A673 (cell line): ENCODE measurements at regions not wholly inside any gene's neighbourhood (a gene's known extent, or its start where the extent isn't known, plus 50 kb on each side); places are given as distances from the start of the nearest gene placed in this dataset.

Experiments
- BruUV-seq: library from RNA; stranded (reverse); fragments of 400-500 nt; replicated peaks from 2 replicates; lab custom pipeline; 2021; lab: Mats Ljungman, UMichigan
- CTCF ChIA-PET: fragments of 300-600 bp; sonication (Branson Sonifier 250); formaldehyde crosslinking; loops from one replicate; lab custom pipeline; 2022; ENCODE audit warnings: antibody characterized with exemption; lab: Charles Lee
- POLR2A ChIA-PET: fragments of 300-600 bp; sonication (Branson Sonifier 250); formaldehyde crosslinking; loops from one replicate; lab custom pipeline; 2022; ENCODE audit warnings: antibody characterized with exemption; ENCODE audit not compliant: low non-redundant PET; lab: Charles Lee
- DNase-seq: peaks from one replicate; pipeline ENCODE4 v3.0.0-alpha.2; 2015; ENCODE audit warnings: low spot score
- H3K27ac ChIP-seq: fragments of 200-600 bp; sonication (generic); 2 replicates; pipeline ENCODE4 v1.5.1; 2016; ENCODE audit warnings: mixed run types, low read depth, mild to moderate bottlenecking, mixed read lengths, antibody characterized with exemption, low read length; ENCODE audit not compliant: poor library complexity, severe bottlenecking
- H3K27me3 ChIP-seq: fragments of 200-600 bp; sonication (generic); replicated peaks from 2 replicates; pipeline ENCODE4 v1.6.1; 2017; ENCODE audit warnings: mixed run types, low read depth, mild to moderate bottlenecking, mixed read lengths, antibody characterized with exemption, low read length; ENCODE audit not compliant: insufficient read depth, poor library complexity
- H3K36me3 ChIP-seq: fragments of 200-600 bp; sonication (generic); 2 replicates; pipeline ENCODE4 v1.6.1; 2016; ENCODE audit warnings: mixed run types, mild to moderate bottlenecking, mixed read lengths, antibody characterized with exemption, low read length; ENCODE audit not compliant: insufficient read depth, poor library complexity, severe bottlenecking
- H3K4me1 ChIP-seq: fragments of 200-600 bp; sonication (generic); 2 replicates; pipeline ENCODE4 v1.6.1; 2017; ENCODE audit warnings: mixed run types, mild to moderate bottlenecking, mixed read lengths, antibody characterized with exemption, low read length; ENCODE audit not compliant: insufficient read depth, poor library complexity, severe bottlenecking
- H3K4me3 ChIP-seq: fragments of 200-600 bp; sonication (generic); 2 replicates; pipeline ENCODE4 v1.5.1; 2016; ENCODE audit warnings: low read depth, mixed run types, mild to moderate bottlenecking, mixed read lengths, low read length; ENCODE audit not compliant: poor library complexity, severe bottlenecking
- H3K9me3 ChIP-seq: fragments of 200-600 bp; sonication (generic); 2 replicates; pipeline ENCODE4 v1.6.1; 2016; ENCODE audit warnings: mixed run types, low read depth, mild to moderate bottlenecking, mixed read lengths, antibody characterized with exemption, low read length; ENCODE audit not compliant: poor library complexity, severe bottlenecking
- EZH2 ChIP-seq: fragments of 200-600 bp; sonication (generic); IDR thresholded peaks from 2 replicates; pipeline ENCODE4 v1.6.1; 2017; ENCODE audit warnings: borderline replicate concordance, low read depth, mild to moderate bottlenecking, mixed read lengths, antibody characterized with exemption, low read length; ENCODE audit not compliant: poor library complexity, severe bottlenecking
- intact Hi-C: fragments of 100-400 bp; cut with micrococcal nuclease; formaldehyde crosslinking; loops from one replicate; pipeline ENCODE4 v1.10.0; 2022; ENCODE audit not compliant: unreplicated experiment
- TF ChIP-seq, protein P1 (sequence below): fragments of 300-800, 200-600 bp; sonication (generic); conservative IDR thresholded peaks from 2 replicates; pipeline ENCODE4 v1.5.1; 2017; ENCODE audit warnings: low read depth, mild to moderate bottlenecking, antibody characterized with exemption, low read length, moderate library complexity, mixed read lengths

- BruUV-seq: no TSS peak
- ChIA-PET POLR2A (no interaction called here), CTCF (no interaction called here)
- no peak for TF ChIP-seq EZH2
- TF ChIP-seq, protein P1, sequence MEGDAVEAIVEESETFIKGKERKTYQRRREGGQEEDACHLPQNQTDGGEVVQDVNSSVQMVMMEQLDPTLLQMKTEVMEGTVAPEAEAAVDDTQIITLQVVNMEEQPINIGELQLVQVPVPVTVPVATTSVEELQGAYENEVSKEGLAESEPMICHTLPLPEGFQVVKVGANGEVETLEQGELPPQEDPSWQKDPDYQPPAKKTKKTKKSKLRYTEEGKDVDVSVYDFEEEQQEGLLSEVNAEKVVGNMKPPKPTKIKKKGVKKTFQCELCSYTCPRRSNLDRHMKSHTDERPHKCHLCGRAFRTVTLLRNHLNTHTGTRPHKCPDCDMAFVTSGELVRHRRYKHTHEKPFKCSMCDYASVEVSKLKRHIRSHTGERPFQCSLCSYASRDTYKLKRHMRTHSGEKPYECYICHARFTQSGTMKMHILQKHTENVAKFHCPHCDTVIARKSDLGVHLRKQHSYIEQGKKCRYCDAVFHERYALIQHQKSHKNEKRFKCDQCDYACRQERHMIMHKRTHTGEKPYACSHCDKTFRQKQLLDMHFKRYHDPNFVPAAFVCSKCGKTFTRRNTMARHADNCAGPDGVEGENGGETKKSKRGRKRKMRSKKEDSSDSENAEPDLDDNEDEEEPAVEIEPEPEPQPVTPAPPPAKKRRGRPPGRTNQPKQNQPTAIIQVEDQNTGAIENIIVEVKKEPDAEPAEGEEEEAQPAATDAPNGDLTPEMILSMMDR: no peak
- Histone ChIP-seq H3K36me3 (no peaks in the 10 kb centered on the region), H3K4me3 (no peak overlapping the region), H3K27me3 (peaks cover 50% of the 10 kb centered on the region), H3K27ac (no peak overlapping the region), H3K9me3 (no peaks in the 10 kb centered on the region), H3K4me1 (no peaks in the 10 kb centered on the region)
- intact Hi-C loops: no loop called here
- DNase-seq: no peak
Observed at GRCh38 chr17:5877366-5877765, 192.8 kb upstream of the WSCD1 start.

DNA sequence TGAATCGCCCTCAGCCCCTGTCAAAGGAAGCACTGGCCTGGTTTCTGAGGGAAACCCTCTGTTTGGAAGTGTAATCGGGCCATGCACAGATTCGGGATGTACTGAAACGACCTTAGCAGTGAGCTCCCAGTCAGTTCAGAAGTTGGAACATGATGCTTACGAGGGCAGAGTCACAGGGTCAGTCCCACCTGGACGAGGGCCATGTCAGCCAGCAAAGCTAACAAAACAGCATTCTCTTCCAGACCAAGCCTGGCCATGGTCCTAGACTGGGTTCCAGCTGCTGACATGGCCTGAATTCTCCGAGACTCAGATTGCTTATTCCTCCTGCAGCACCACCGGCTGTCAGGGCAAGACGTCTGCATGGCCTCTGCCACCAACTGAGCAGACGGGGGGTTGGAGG is 192.2 kb upstream of the WSCD1 start:
- Histone ChIP-seq H3K27me3 (peaks cover 54% of the 10 kb centered on the region), H3K4me1 (no peaks in the 10 kb centered on the region), H3K4me3 (no peak overlapping the region), H3K27ac (no peak overlapping the region), H3K9me3 (no peaks in the 10 kb centered on the region), H3K36me3 (no peaks in the 10 kb centered on the region)
- no peak for DNase-seq
- POLR2A ChIA-PET: no interaction called here
- intact Hi-C loops: no loop called here
- TF ChIP-seq, protein P1: no peak
- TF ChIP-seq EZH2: no peak
- CTCF ChIA-PET: no interaction called here
- BruUV-seq: no TSS peak

DNA sequence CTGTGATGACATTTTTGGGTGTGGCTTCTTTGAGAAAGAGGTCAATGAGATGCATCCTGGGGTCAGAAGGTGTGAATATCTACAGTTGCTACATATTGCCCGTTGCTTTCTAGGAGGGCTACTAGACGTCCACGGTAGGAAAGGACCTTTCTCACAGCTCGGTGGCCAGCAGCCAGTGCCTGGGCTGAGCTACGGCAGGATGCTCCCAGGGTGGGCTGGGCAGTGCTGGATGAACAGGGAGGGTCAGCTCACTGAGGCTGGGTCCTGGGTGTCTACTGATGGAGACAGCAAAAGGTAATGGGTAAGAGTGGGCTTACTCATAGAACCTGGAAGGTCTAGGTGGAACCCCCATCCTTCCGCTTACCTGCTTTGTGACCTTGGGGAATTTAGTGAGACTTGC is 188.3 kb upstream of the WSCD1 start:
- Histone ChIP-seq H3K4me1 (no peaks in the 10 kb centered on the region), H3K36me3 (no peaks in the 10 kb centered on the region), H3K27me3 (peaks cover 68% of the 10 kb centered on the region), H3K4me3 (no peak overlapping the region), H3K27ac (no peak overlapping the region), H3K9me3 (no peaks in the 10 kb centered on the region)
- DNase-seq: no peak
- ChIA-PET POLR2A (no interaction called here), CTCF (no interaction called here)
- BruUV-seq: no TSS peak
- intact Hi-C loops: loop anchor here (10.0 kb wide), 1 partner anchor 153 kb away; no protein-coding TSS in a partner anchor
- TF ChIP-seq, protein P1: no peak
- TF ChIP-seq EZH2: no peak
